BJ (cell line): ENCODE measurements at regions not wholly inside any gene's neighbourhood (a gene's known extent, or its start where the extent isn't known, plus 50 kb on each side); places are given as distances from the start of the nearest gene placed in this dataset.

Experiments used
- CTCF ChIA-PET: fragments of 350-600 bp; formaldehyde crosslinking; extraction: SDS; loops from one replicate; lab custom pipeline; 2021; ENCODE audit warnings: antibody characterized with exemption, inconsistent platforms; lab: Yijun Ruan, JAX
- POLR2A ChIA-PET: fragments of 300-600 bp; sonication (Branson Sonifier 250); formaldehyde crosslinking; extraction: SDS; loops from one replicate; lab custom pipeline; 2021; ENCODE audit warnings: antibody characterized with exemption; lab: Charles Lee
- DNase-seq: peaks from one replicate; pipeline ENCODE4 v3.0.0-alpha.2; 2011; ENCODE audit warnings: low read depth
- H3K27me3 ChIP-seq: 2 replicates; pipeline ENCODE4 v1.6.0; 2011; ENCODE audit warnings: low read length; ENCODE audit not compliant: control insufficient read depth, insufficient read depth
- H3K36me3 ChIP-seq: 2 replicates; pipeline ENCODE4 v1.5.1; 2011; ENCODE audit warnings: low read length; ENCODE audit not compliant: control insufficient read depth, insufficient read depth
- H3K4me3 ChIP-seq: 2 replicates; pipeline ENCODE4 v1.5.1; 2011; ENCODE audit warnings: low read depth, mild to moderate bottlenecking, control low read depth, low read length
- TF ChIP-seq, protein P1 (sequence below): IDR thresholded peaks from 2 replicates; pipeline ENCODE4 v1.5.1; 2011; ENCODE audit warnings: low read depth, mild to moderate bottlenecking, control low read depth, inconsistent platforms, low read length, moderate library complexity; ENCODE audit not compliant: insufficient read depth

DNA sequence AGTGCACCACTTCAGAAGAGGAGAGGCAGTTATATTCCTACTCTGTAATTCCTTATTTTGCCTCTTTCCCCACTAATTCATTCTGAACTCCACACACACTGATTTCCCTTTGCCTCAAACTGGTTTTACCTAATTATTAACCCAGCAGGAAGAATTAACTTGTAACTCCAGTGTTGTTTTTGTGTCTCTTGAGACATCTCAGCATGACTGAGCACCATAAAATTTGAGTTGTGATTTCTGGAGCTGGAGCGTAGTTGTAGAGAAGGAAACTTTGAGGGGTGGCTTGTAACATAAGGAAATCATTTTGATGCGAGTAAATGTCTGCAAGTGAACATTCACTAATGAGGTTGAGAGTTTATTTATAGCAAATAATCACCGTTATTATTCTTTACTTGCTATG is 265.2 kb downstream of the TMEM38B start:
- TF ChIP-seq, protein P1, sequence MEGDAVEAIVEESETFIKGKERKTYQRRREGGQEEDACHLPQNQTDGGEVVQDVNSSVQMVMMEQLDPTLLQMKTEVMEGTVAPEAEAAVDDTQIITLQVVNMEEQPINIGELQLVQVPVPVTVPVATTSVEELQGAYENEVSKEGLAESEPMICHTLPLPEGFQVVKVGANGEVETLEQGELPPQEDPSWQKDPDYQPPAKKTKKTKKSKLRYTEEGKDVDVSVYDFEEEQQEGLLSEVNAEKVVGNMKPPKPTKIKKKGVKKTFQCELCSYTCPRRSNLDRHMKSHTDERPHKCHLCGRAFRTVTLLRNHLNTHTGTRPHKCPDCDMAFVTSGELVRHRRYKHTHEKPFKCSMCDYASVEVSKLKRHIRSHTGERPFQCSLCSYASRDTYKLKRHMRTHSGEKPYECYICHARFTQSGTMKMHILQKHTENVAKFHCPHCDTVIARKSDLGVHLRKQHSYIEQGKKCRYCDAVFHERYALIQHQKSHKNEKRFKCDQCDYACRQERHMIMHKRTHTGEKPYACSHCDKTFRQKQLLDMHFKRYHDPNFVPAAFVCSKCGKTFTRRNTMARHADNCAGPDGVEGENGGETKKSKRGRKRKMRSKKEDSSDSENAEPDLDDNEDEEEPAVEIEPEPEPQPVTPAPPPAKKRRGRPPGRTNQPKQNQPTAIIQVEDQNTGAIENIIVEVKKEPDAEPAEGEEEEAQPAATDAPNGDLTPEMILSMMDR = no peak
- ChIA-PET CTCF (no interaction called here), POLR2A (no interaction called here)
- Histone ChIP-seq H3K36me3 (no peaks in the 10 kb centered on the region), H3K27me3 (no peaks in the 10 kb centered on the region), H3K4me3 (no peak overlapping the region)
- no peak for DNase-seq

DNA sequence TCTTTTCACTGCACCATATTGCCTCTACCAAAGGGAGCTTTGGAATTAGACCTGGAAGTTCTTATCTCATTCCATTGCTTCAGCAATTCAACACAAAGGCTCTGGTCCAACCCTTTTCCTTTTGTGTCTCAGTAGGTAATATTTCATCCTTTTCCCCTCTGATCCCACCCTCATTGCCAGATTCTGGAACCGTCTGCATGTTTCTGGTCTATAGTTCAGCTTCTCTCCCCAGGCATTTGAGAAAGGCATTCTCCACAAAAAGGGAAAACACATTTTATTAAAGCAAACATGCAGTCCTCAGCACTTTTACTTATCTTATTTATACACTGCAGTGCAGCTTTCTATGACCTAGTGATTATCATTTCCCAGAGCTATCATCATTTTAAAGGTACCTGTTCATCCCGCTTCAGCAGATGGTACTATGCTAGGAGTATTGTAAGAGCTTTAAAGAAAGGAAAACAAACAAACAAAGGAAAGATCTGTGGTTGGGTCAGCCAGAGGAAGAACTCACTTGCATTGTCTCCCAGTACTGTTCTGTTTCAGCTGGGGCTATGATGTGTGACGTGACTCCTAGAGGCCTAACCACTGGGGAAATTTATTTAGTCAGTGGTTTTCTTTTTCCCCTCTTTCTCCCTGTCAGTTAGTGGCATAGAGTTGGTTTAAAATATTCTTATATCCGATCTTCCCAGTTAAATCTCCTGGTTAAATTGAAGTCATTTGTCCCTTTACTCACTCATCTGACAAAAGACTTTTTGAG is 269.2 kb downstream of the TMEM38B start:
- ChIA-PET POLR2A (no interaction called here), CTCF (interaction anchor here (1.3 to 1.5 kb wide), 2 partner anchors 9 to 10 kb away, joined by 3 to 5 read pairs; no protein-coding TSS in a partner anchor)
- TF ChIP-seq, protein P1 = no peak

DNA sequence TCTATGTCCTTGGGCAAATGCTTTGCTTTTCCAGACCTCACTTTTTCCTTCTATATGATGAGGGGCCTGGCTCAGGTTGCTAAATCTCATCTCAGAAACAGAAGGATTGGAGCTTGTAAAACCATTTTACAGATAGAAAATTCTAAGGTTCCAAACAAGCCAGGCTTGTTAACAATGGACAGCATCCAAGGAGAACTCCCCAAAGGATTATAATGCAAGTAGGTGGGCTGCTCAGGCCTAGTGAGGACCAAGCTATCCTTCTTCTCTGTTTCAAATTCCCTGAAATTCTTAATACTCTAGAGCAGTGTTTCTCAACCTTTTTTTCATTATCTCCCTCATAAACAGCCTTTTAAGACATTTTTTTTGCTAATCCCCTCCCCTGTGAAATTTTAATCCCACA is 269.8 kb downstream of the TMEM38B start:
- ChIA-PET CTCF (interaction anchor here (1.3 to 1.5 kb wide), 2 partner anchors 9 to 10 kb away, joined by 3 to 5 read pairs; no protein-coding TSS in a partner anchor), POLR2A (no interaction called here)
- H3K4me3 ChIP-seq = no peak overlapping the region
- H3K27me3 ChIP-seq = no peaks in the 10 kb centered on the region
- TF ChIP-seq, protein P1 = no peak
- no peak for DNase-seq
- no peaks in the 10 kb centered on the region for H3K36me3 ChIP-seq

More for the DNA sequence above, 269.2 kb downstream of the TMEM38B start:
- DNase-seq = no peak
- Histone ChIP-seq H3K4me3 (no peak overlapping the region), H3K36me3 (no peaks in the 10 kb centered on the region), H3K27me3 (no peaks in the 10 kb centered on the region)

DNA sequence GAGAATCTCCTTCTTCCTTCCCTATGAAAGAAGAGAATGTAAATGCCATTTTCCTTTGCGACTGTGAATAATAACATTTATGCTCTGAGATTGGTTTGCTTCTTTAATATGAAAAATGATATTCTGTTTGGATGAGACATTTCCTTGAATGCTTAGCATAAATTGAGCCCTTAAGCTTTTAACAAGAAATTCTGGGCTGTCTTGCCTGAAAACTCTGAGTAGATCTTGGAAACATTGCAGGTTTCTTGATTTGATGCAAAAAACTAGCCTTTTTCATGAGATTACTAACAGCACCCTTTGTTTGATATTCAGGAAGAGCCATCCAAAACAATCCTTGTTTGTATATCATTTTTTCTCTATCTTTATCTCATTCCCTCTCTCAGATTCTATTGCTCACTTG is 272.5 kb downstream of the TMEM38B start:
- no peaks in the 10 kb centered on the region for H3K36me3 ChIP-seq
- TF ChIP-seq, protein P1 = no peak
- H3K4me3 ChIP-seq = no peak overlapping the region
- DNase-seq = no peak
- ChIA-PET CTCF (no interaction called here), POLR2A (no interaction called here)
- no peaks in the 10 kb centered on the region for H3K27me3 ChIP-seq

DNA sequence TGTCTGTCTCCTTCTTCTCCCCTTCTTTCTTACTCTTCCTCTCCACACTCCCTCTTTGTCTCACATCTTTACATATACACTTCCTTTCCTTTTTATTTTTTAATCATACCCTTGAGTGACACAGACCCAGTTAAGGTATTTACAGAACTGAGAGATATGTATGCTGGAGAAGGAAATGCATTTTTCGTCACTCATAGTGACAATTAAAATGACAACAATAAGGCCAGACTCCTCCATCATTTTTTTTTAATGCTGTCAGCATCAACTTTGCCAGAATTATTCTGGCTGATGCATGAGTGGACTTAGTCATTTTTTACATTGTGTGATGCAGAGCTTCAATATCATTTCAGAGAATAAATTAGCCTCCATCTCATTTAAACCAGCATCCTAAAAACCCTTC is 272.9 kb downstream of the TMEM38B start:
- CTCF ChIA-PET = no interaction called here
- H3K27me3 ChIP-seq = no peaks in the 10 kb centered on the region
- H3K4me3 ChIP-seq = no peak overlapping the region
- TF ChIP-seq, protein P1 = no peak
- H3K36me3 ChIP-seq = no peaks in the 10 kb centered on the region
- POLR2A ChIA-PET = no interaction called here
- DNase-seq = no peak
